Endodermal cell (in vitro differentiated cells): ENCODE measurements at regions not wholly inside any gene's neighbourhood (a gene's known extent, or its start where the extent isn't known, plus 50 kb on each side); places are given as distances from the start of the nearest gene placed in this dataset.

Source experiments
- DNase-seq: peaks from one replicate; pipeline ENCODE4 v3.0.0-alpha.2; 2017
- H3K27ac ChIP-seq: 2 replicates; pipeline ENCODE4 v1.5.1; 2013; ENCODE audit warnings: mild to moderate bottlenecking, low read depth, low read length, moderate library complexity
- H3K27me3 ChIP-seq: 2 replicates; pipeline ENCODE4 v1.6.1; 2013; ENCODE audit warnings: mild to moderate bottlenecking, low read length, moderate library complexity; ENCODE audit not compliant: insufficient read depth, control insufficient read depth, poor library complexity, severe bottlenecking
- H3K36me3 ChIP-seq: 2 replicates; pipeline ENCODE4 v1.7.0; 2013; ENCODE audit warnings: mild to moderate bottlenecking, low read length, moderate library complexity; ENCODE audit not compliant: control insufficient read depth, insufficient read depth
- H3K4me1 ChIP-seq: one replicate; pipeline ENCODE4 v1.7.0; 2013; ENCODE audit warnings: low read length; ENCODE audit not compliant: control insufficient read depth, insufficient read depth
- H3K4me3 ChIP-seq: 2 replicates; pipeline ENCODE4 v1.5.1; 2013; ENCODE audit warnings: mild to moderate bottlenecking, low read length, moderate library complexity
- H3K9ac ChIP-seq: 2 replicates; pipeline ENCODE4 v1.6.1; 2013; ENCODE audit warnings: mild to moderate bottlenecking, low read length, moderate library complexity; ENCODE audit not compliant: poor library complexity, severe bottlenecking; ENCODE audit errors: extremely low read depth
- H3K9me3 ChIP-seq: 2 replicates; pipeline ENCODE4 v1.6.1; 2013; ENCODE audit warnings: mild to moderate bottlenecking, low read length, moderate library complexity; ENCODE audit not compliant: control insufficient read depth
- H3K27ac Mint-ChIP-seq: 2 replicates; pipeline ENCODE4 v1.8.0; 2020; ENCODE audit warnings: mixed read lengths
- H3K27me3 Mint-ChIP-seq: 2 replicates; pipeline ENCODE4 v1.8.0; 2021; ENCODE audit warnings: mild to moderate bottlenecking, mixed read lengths; ENCODE audit not compliant: insufficient read depth
- H3K36me3 Mint-ChIP-seq: 2 replicates; pipeline ENCODE4 v1.8.0; 2020; ENCODE audit warnings: low read depth, mixed read lengths
- H3K4me1 Mint-ChIP-seq: 2 replicates; pipeline ENCODE4 v1.8.0; 2020; ENCODE audit warnings: mixed read lengths
- H3K4me3 Mint-ChIP-seq: 2 replicates; pipeline ENCODE4 v1.8.0; 2020; ENCODE audit warnings: mild to moderate bottlenecking, moderate library complexity, mixed read lengths
- H3K9me3 Mint-ChIP-seq: 2 replicates; pipeline ENCODE4 v1.8.0; 2020; ENCODE audit warnings: mild to moderate bottlenecking, mixed read lengths
- CTCF ChIP-seq: fragments of 200-600 bp; sonication (generic); conservative IDR thresholded peaks from 2 replicates; pipeline ENCODE4 v1.5.0; 2021; ENCODE audit warnings: antibody characterized with exemption, mild to moderate bottlenecking
- WGBS, 2 experiments: methylation state at CpG; one replicate each; pipeline versions ENCODE4 v1.1.5 to v1.1.7; 2013; ENCODE audit warnings: missing lambda C conversion rate in 2 of 2, mixed read lengths in 1 of 2; ENCODE audit not compliant: insufficient coverage in 1 of 2, insufficient read length in 1 of 2; 5-methylcytosine and 5-hydroxymethylcytosine counted together

DNA sequence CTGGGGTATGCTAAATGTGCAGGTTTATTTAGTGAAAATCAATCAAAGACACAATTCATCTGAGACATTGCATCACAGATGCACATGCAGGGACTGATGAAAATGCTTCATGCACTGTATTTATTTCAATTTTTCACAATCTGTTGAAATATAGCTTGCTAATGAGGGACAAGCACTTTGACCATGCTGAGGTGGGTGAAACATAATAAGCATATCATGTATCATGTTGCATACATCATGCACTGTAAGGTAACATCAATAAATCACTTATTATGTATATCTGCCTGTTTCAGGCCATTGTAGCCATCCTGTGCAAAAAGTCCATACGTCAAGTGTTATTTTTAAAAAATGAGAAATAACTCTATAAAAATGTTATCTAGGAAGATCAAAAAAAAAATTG is 426.9 kb upstream of the PCDH15 start:
- WGBS, 2 experiments, result 83% methylated on average over 1 of the region's 1 CpG; no CpG with 5 or more reads in 1 of the 2 experiments

DNA sequence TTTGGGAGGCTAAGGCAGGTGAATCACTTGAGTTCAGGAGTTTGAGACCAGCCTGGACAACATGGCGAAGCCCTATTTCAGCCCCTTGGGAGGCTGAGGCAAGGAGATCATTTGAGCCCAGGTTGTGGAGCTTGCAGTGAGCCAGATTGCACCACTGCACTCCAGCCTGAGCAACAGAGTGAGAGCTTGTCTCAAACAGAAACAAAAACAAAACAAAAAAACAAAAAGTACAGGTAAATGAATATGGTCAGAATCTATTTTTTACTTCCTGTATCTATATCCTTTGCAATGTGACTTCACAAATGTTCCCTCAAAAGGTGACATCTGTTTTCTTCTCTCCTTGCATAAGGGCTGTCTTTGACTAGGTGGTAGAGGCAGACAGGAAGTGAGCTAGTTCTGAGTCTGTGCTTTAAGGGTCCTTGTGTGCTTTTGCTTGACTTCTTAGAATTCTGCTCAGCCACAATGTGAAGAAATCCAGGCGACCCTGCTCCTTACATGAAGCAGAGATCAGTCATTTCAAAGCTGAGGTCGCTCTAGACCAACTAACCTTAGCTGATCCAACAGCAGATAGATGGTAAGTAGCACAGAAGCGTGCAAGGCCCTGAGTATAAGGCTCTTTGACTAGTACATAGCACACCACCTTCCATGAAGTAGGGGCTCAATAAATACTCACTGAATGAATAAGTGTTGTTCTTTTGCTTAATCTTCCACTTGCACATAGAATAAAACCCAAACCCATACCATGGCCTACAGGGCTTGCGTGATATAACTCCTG is 423.2 kb upstream of the PCDH15 start:
- Mint-ChIP-seq H3K4me3 (no peak overlapping the region), H3K9me3 (no peaks in the 10 kb centered on the region), H3K36me3 (no peaks in the 10 kb centered on the region), H3K27me3 (no peaks in the 10 kb centered on the region), H3K4me1 (peaks cover 5% of the 10 kb centered on the region), H3K27ac (no peak overlapping the region)
- H3K27me3 ChIP-seq, result no peaks in the 10 kb centered on the region
- 82 to 95% methylated on average over 3 to 5 of the region's 5 CpGs for WGBS, 2 experiments
- no peaks in the 10 kb centered on the region for H3K9me3 ChIP-seq
- no peak overlapping the region for H3K27ac ChIP-seq
- no peak for TF ChIP-seq CTCF
- H3K36me3 ChIP-seq, result no peaks in the 10 kb centered on the region
- no peak overlapping the region for H3K9ac ChIP-seq
- H3K4me3 ChIP-seq, result no peak overlapping the region
- H3K4me1 ChIP-seq, result no peaks in the 10 kb centered on the region
- no peak for DNase-seq

More for the DNA sequence above, 426.9 kb upstream of the PCDH15 start:
- Mint-ChIP-seq H3K27me3 (no peaks in the 10 kb centered on the region), H3K9me3 (no peaks in the 10 kb centered on the region), H3K27ac (no peak overlapping the region), H3K4me1 (peaks cover 5% of the 10 kb centered on the region), H3K4me3 (no peak overlapping the region), H3K36me3 (no peaks in the 10 kb centered on the region)
- DNase-seq, result no peak
- Histone ChIP-seq H3K4me3 (no peak overlapping the region), H3K27me3 (no peaks in the 10 kb centered on the region), H3K4me1 (no peaks in the 10 kb centered on the region), H3K27ac (no peak overlapping the region), H3K9ac (no peak overlapping the region), H3K36me3 (no peaks in the 10 kb centered on the region), H3K9me3 (no peaks in the 10 kb centered on the region)
- no peak for TF ChIP-seq CTCF

- Mint-ChIP-seq H3K4me1 (peaks cover 5% of the 10 kb centered on the region), H3K27ac (no peak overlapping the region), H3K9me3 (no peaks in the 10 kb centered on the region), H3K27me3 (no peaks in the 10 kb centered on the region), H3K4me3 (no peak overlapping the region), H3K36me3 (no peaks in the 10 kb centered on the region)
- no peak for DNase-seq
- H3K9me3 ChIP-seq, result no peaks in the 10 kb centered on the region
- no peak for TF ChIP-seq CTCF
- no peak overlapping the region for H3K27ac ChIP-seq
- WGBS, 2 experiments, result 97% methylated on average over 2 of the region's 2 CpGs; no CpG with 5 or more reads in 1 of the 2 experiments
- no peak overlapping the region for H3K4me3 ChIP-seq
- no peaks in the 10 kb centered on the region for H3K36me3 ChIP-seq
- H3K4me1 ChIP-seq, result no peaks in the 10 kb centered on the region
- H3K9ac ChIP-seq, result no peak overlapping the region
- H3K27me3 ChIP-seq, result no peaks in the 10 kb centered on the region
These were observed 422.3 kb upstream of the PCDH15 start for GRCh38 chr10:55223352-55223751.
